ENCODE measurements at regions not wholly inside any gene's neighbourhood (a gene's known extent, or its start where the extent isn't known, plus 50 kb on each side); places are given as distances from the start of the nearest gene placed in this dataset.

- TF ChIP-seq CTCF (conservative IDR thresholded peaks at IDR 0.05) (no peak), ZFX (IDR thresholded peaks at IDR 0.05) (no peak)
These were observed 141.5 kb upstream of the FST start for GRCh38 chr5:53338971-53339370.

Measured in C4-2B (cell line).